ENCODE measurements at regions not wholly inside any gene's neighbourhood (a gene's known extent, or its start where the extent isn't known, plus 50 kb on each side); places are given as distances from the start of the nearest gene placed in this dataset.
"Not testable (repeated sequence)": the region's sequence is repeated elsewhere in the genome, so short reads cannot be mapped to it uniquely, and the experiment has no call there.

GRCh38 chr2:40043641-40044040, 264.6 kb upstream of the THUMPD2 start:
- in situ Hi-C loops (cut with MboI; ENCODE audit: low pct_unique_long_range_greater_than_20kb, low sequenced_read_pairs) = no loop called here

GRCh38 chr2:40043191-40043590, 264.1 kb upstream of the THUMPD2 start:
- in situ Hi-C loops (cut with MboI; ENCODE audit: low pct_unique_long_range_greater_than_20kb, low sequenced_read_pairs) = no loop called here
- no peak for DNase-seq

More at GRCh38 chr2:40043641-40044040, 264.6 kb upstream of the THUMPD2 start:
- no peak for DNase-seq

- in situ Hi-C loops (cut with MboI; ENCODE audit: low pct_unique_long_range_greater_than_20kb, low sequenced_read_pairs) = no loop called here
- peak; percentile 88 for DNase-seq
Observed at GRCh38 chr2:40041422-40042382, 262.6 kb upstream of the THUMPD2 start.

- in situ Hi-C loops (cut with MboI; ENCODE audit: low pct_unique_long_range_greater_than_20kb, low sequenced_read_pairs) = no loop called here
- DNase-seq = no peak
Observed at GRCh38 chr2:40039549-40039948, 260.5 kb upstream of the THUMPD2 start.

GRCh38 chr2:40038646-40039045, 259.6 kb upstream of the THUMPD2 start:
- no peak for DNase-seq
- in situ Hi-C loops (cut with MboI; ENCODE audit: low pct_unique_long_range_greater_than_20kb, low sequenced_read_pairs) = no loop called here

GRCh38 chr2:40037303-40037702, 258.2 kb upstream of the THUMPD2 start:
- in situ Hi-C loops (cut with MboI; ENCODE audit: low pct_unique_long_range_greater_than_20kb, low sequenced_read_pairs) = no loop called here
- DNase-seq = peak; percentile 82

GRCh38 chr2:40036241-40036640, 257.2 kb upstream of the THUMPD2 start:
- in situ Hi-C loops (cut with MboI; ENCODE audit: low pct_unique_long_range_greater_than_20kb, low sequenced_read_pairs) = no loop called here
- no peak for DNase-seq

- in situ Hi-C loops (cut with MboI; ENCODE audit: low pct_unique_long_range_greater_than_20kb, low sequenced_read_pairs) = no loop called here
- DNase-seq = no peak
Observed at GRCh38 chr2:40034801-40035200, 255.7 kb upstream of the THUMPD2 start.

- DNase-seq = no peak
- in situ Hi-C loops (cut with MboI; ENCODE audit: low pct_unique_long_range_greater_than_20kb, low sequenced_read_pairs) = no loop called here
Observed at GRCh38 chr2:40034198-40034597, 255.1 kb upstream of the THUMPD2 start.

GRCh38 chr2:40033781-40034180, 254.7 kb upstream of the THUMPD2 start:
- in situ Hi-C loops (cut with MboI; ENCODE audit: low pct_unique_long_range_greater_than_20kb, low sequenced_read_pairs) = no loop called here
- no peak for DNase-seq

GRCh38 chr2:40032650-40033319, 253.7 kb upstream of the THUMPD2 start:
- in situ Hi-C loops (cut with MboI; ENCODE audit: low pct_unique_long_range_greater_than_20kb, low sequenced_read_pairs) = no loop called here

GRCh38 chr2:40030456-40030975, 251.5 kb upstream of the THUMPD2 start:
- DNase-seq = no peak
- in situ Hi-C loops (cut with MboI; ENCODE audit: low pct_unique_long_range_greater_than_20kb, low sequenced_read_pairs) = no loop called here

More at GRCh38 chr2:40032650-40033319, 253.7 kb upstream of the THUMPD2 start:
- no peak for DNase-seq

GRCh38 chr2:40028792-40029488, 249.9 kb upstream of the THUMPD2 start:
- DNase-seq = no peak
- in situ Hi-C loops (cut with MboI; ENCODE audit: low pct_unique_long_range_greater_than_20kb, low sequenced_read_pairs) = no loop called here

- no peak for DNase-seq
- in situ Hi-C loops (cut with MboI; ENCODE audit: low pct_unique_long_range_greater_than_20kb, low sequenced_read_pairs) = no loop called here
Observed at GRCh38 chr2:40027968-40028367, 248.9 kb upstream of the THUMPD2 start.

- in situ Hi-C loops (cut with MboI; ENCODE audit: low pct_unique_long_range_greater_than_20kb, low sequenced_read_pairs); DNase-seq: not testable (repeated sequence)
Observed at GRCh38 chr2:40025276-40025675, 246.2 kb upstream of the THUMPD2 start.

- in situ Hi-C loops (cut with MboI; ENCODE audit: low pct_unique_long_range_greater_than_20kb, low sequenced_read_pairs) = no loop called here
- DNase-seq = no peak
Observed at GRCh38 chr2:40020997-40021396, 241.9 kb upstream of the THUMPD2 start.

- DNase-seq = no peak
- in situ Hi-C loops (cut with MboI; ENCODE audit: low pct_unique_long_range_greater_than_20kb, low sequenced_read_pairs) = no loop called here
Observed at GRCh38 chr2:40016151-40016885, 237.3 kb upstream of the THUMPD2 start.

GRCh38 chr2:40013962-40014361, 234.9 kb upstream of the THUMPD2 start:
- DNase-seq; in situ Hi-C loops (cut with MboI; ENCODE audit: low pct_unique_long_range_greater_than_20kb, low sequenced_read_pairs): not testable (repeated sequence)

- DNase-seq = no peak
- in situ Hi-C loops (cut with MboI; ENCODE audit: low pct_unique_long_range_greater_than_20kb, low sequenced_read_pairs) = no loop called here
Observed at GRCh38 chr2:40004336-40004735, 225.3 kb upstream of the THUMPD2 start.

All from KBM-7 (cell line).